Suprapubic skin (tissue), 4 donors: ENCODE measurements at regions not wholly inside any gene's neighbourhood (a gene's known extent, or its start where the extent isn't known, plus 50 kb on each side); places are given as distances from the start of the nearest gene placed in this dataset.

Experiments used
- EP300 ChIP-seq: sonication (generic); formaldehyde crosslinking; IDR thresholded peaks from one replicate; pipeline ENCODE4 v1.6.1; 2017; ENCODE audit warnings: antibody characterized with exemption
- POLR2A ChIP-seq, 2 donors: fragments of 450-650 bp; IDR thresholded peaks; one replicate each; pipeline ENCODE4 v1.6.1; 2017; ENCODE audit warnings: antibody characterized with exemption in 2 of 2, mild to moderate bottlenecking in 2 of 2, moderate library complexity in 2 of 2
- POLR2AphosphoS5 ChIP-seq, 3 donors: sonication (generic); formaldehyde crosslinking; IDR thresholded peaks; one replicate each; pipeline ENCODE4 v1.6.1; 2017; ENCODE audit warnings: antibody characterized with exemption in 3 of 3
- TF ChIP-seq, protein P1 (sequence below), 2 donors: fragments of 200-600 bp in 1 of 2; fragments of 450-650 bp in 1 of 2; sonication (generic) in 1 of 2; IDR thresholded peaks; one replicate each; pipeline ENCODE4 v1.5.1; 2016 to 2019; ENCODE audit warnings: antibody characterized with exemption in 2 of 2, mild to moderate bottlenecking in 1 of 2, moderate library complexity in 1 of 2

DNA sequence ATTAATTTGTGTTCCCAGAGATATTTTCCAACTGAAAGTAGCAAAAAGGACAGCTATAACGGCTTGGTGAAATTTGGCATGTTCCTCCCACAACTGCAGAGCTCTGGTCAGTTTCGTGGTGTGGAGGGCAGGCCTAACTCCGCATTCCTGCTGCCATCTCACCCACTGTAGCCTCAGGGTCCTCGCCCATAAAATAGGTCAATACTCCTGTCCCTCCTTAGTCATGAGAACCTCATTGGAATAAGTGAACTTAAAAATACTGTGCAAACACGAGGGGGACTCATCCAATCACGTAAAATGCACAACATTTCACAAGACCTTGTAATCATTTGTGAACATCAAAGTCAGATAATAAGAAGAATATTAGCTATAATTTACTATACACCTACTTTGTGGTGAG is 143.5 kb upstream of the NCKAP5 start:
- TF ChIP-seq, protein P1, sequence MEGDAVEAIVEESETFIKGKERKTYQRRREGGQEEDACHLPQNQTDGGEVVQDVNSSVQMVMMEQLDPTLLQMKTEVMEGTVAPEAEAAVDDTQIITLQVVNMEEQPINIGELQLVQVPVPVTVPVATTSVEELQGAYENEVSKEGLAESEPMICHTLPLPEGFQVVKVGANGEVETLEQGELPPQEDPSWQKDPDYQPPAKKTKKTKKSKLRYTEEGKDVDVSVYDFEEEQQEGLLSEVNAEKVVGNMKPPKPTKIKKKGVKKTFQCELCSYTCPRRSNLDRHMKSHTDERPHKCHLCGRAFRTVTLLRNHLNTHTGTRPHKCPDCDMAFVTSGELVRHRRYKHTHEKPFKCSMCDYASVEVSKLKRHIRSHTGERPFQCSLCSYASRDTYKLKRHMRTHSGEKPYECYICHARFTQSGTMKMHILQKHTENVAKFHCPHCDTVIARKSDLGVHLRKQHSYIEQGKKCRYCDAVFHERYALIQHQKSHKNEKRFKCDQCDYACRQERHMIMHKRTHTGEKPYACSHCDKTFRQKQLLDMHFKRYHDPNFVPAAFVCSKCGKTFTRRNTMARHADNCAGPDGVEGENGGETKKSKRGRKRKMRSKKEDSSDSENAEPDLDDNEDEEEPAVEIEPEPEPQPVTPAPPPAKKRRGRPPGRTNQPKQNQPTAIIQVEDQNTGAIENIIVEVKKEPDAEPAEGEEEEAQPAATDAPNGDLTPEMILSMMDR (IDR thresholded peaks at IDR 0.05): no peak
- TF ChIP-seq POLR2A (IDR thresholded peaks at IDR 0.05) (no peak), EP300 (no peak), POLR2AphosphoS5 (IDR thresholded peaks at IDR 0.05) (no peak)
